Activated T-cell treated with anti-CD3 and anti-CD28 coated beads, Interleukin-2, amount 50 U/mL, for 4 hours (primary cell): ENCODE measurements at regions not wholly inside any gene's neighbourhood (a gene's known extent, or its start where the extent isn't known, plus 50 kb on each side); places are given as distances from the start of the nearest gene placed in this dataset.

Experiments used
- ATAC-seq, 2 donors: fragments of 200-7000 bp; cut with Tn5 transposase; one replicate each; pipeline ENCODE4 v1.10.0; 2021
- DNase-seq: peaks from one replicate; pipeline ENCODE4 v3.0.0-alpha.2; 2020
- H3K27me3 Mint-ChIP-seq: one replicate; pipeline ENCODE4 v1.8.0; 2021; ENCODE audit warnings: low read depth, mixed read lengths
- H3K36me3 Mint-ChIP-seq: one replicate; pipeline ENCODE4 v1.8.0; 2022; ENCODE audit warnings: mixed read lengths; ENCODE audit not compliant: insufficient read depth
- H3K4me1 Mint-ChIP-seq: one replicate; pipeline ENCODE4 v1.8.0; 2021; ENCODE audit warnings: low read depth, mixed read lengths
- H3K4me3 Mint-ChIP-seq: one replicate; pipeline ENCODE4 v1.8.0; 2021; ENCODE audit warnings: mild to moderate bottlenecking, moderate library complexity, mixed read lengths
- H3K9me3 Mint-ChIP-seq: one replicate; pipeline ENCODE4 v1.8.0; 2021; ENCODE audit warnings: mixed read lengths

DNA sequence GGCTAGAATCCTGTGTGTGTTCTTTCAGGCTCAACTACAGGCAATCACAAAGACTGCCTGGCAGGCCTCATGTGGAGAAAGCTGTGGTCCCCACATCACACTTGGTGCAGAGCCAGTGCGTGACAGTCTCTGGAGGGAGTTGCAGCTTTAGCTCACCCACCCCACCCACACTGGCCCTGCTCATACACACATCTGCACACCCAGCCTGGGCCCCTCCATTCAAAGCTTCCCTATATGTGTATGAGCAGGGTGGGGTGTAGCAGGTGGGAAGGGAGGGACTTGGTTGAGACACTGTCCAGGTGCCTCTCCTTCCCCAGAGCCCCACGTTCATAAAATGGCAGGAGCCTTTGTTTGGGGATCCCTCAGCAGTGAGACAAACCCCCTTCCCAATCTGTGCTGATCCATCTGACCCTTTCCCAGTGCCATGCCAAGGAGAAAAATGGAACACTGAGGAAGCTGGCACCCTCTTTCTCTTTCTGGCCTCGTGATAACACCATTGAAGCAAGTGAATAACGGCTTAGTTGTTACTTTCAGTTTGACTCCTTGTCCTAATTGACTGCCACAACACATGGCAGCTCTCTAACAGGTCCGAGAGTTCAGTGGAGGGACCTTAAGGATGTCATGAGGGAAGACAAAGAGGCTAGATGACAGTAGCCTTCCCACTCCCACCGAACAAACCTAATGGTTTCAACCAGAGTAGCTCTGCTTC is 53.8 kb upstream of the NRSN1 start:
- ATAC-seq: no peak
- Mint-ChIP-seq H3K4me1 (no peaks in the 10 kb centered on the region), H3K27me3 (no peaks in the 10 kb centered on the region), H3K4me3 (no peak overlapping the region), H3K9me3 (no peaks in the 10 kb centered on the region), H3K36me3 (no peaks in the 10 kb centered on the region)
- DNase-seq: no peak

DNA sequence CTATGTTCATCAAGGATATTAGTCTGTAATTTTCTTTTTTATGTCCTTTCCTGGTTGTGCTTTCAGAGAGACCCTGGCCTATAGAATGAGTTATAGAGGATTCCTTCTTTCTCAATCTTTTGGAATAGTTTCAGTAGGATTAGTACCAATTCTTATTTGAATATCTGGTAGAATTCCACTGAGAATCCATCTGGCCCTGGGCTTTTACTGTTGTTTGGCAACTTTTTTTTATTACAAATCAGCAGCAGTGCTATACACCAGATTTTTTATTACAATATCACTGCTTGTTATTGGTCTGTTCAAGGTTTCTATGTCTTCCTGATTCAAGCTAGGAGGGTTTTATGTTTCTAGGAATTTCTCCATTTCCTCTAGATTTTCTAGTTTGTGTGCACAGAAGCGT is 50.0 kb upstream of the NRSN1 start:
- Mint-ChIP-seq H3K4me3 (no peak overlapping the region), H3K4me1 (no peaks in the 10 kb centered on the region), H3K9me3 (no peaks in the 10 kb centered on the region), H3K36me3 (no peaks in the 10 kb centered on the region), H3K27me3 (peaks cover 5% of the 10 kb centered on the region)
- ATAC-seq (no peak), DNase-seq (no peak)
